NT2/D1 (cell line): ENCODE measurements at regions not wholly inside any gene's neighbourhood (a gene's known extent, or its start where the extent isn't known, plus 50 kb on each side); places are given as distances from the start of the nearest gene placed in this dataset.

Source experiments
- DNase-seq: peaks from one replicate; pipeline ENCODE4 v3.0.0-alpha.2; 2011; ENCODE audit warnings: low read depth, low spot score
- H3K27me3 ChIP-seq: 2 replicates; pipeline ENCODE4 v1.6.0; 2011; ENCODE audit warnings: mild to moderate bottlenecking; ENCODE audit not compliant: insufficient read length, insufficient read depth
- H3K36me3 ChIP-seq: 2 replicates; pipeline ENCODE4 v1.6.1; 2011; ENCODE audit warnings: mild to moderate bottlenecking, low read length, mixed read lengths; ENCODE audit not compliant: insufficient read depth, insufficient read length
- H3K4me1 ChIP-seq: 2 replicates; pipeline ENCODE4 v1.5.1; 2011; ENCODE audit not compliant: insufficient read depth, insufficient read length
- H3K4me3 ChIP-seq: 2 replicates; pipeline ENCODE4 v1.5.1; 2011; ENCODE audit warnings: low read depth; ENCODE audit not compliant: insufficient read length
- H3K9ac ChIP-seq: 2 replicates; pipeline ENCODE4 v1.6.0; 2011; ENCODE audit warnings: low read depth; ENCODE audit not compliant: insufficient read length
- H3K9me3 ChIP-seq: 2 replicates; pipeline ENCODE4 v1.5.1; 2011; ENCODE audit warnings: mild to moderate bottlenecking, low read length; ENCODE audit not compliant: insufficient read depth
- SUZ12 ChIP-seq: IDR thresholded peaks from 2 replicates; pipeline ENCODE4 v1.6.1; 2011; ENCODE audit not compliant: insufficient read length, insufficient read depth; ENCODE audit errors: extremely low read depth
- YY1 ChIP-seq: IDR thresholded peaks from 2 replicates; pipeline ENCODE4 v1.6.1; 2011; ENCODE audit not compliant: insufficient read length, insufficient read depth
- ZNF274 ChIP-seq: IDR thresholded peaks from 2 replicates; pipeline ENCODE4 v1.6.1; 2011; ENCODE audit warnings: mild to moderate bottlenecking, low read depth, low read length

DNA sequence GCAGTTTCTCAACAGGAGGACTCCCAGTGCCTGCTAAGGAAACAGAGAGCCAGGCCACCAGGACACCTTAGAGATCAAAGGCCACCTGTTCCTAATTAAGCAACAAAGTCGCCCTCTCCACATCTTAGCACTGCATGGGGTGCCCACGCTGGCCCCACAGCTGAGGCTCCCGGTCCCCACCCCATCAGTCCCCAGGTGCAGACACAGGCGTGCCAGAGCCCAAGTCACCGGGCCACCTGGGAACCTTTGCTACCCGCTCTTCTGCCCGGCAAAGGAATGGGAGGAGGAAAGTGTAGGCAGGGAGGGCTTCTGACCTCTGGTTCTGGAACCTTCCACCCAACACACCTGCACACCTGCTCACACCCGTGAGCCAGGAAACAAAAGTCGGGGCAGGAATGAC is 85.5 kb upstream of the PRR5 start:
- Histone ChIP-seq H3K27me3 (peaks cover 3% of the 10 kb centered on the region), H3K9me3 (peaks cover 20% of the 10 kb centered on the region), H3K4me1 (peaks cover 6% of the 10 kb centered on the region), H3K4me3 (no peak overlapping the region), H3K36me3 (no peaks in the 10 kb centered on the region), H3K9ac (no peak overlapping the region)
- DNase-seq = no peak
- no peak for TF ChIP-seq SUZ12
- TF ChIP-seq ZNF274 = no peak
- no peak for TF ChIP-seq YY1

- Histone ChIP-seq H3K9me3 (peaks cover 27% of the 10 kb centered on the region), H3K4me1 (peaks cover 6% of the 10 kb centered on the region), H3K4me3 (no peak overlapping the region), H3K36me3 (no peaks in the 10 kb centered on the region), H3K27me3 (peaks cover under 1% of the 10 kb centered on the region), H3K9ac (no peak overlapping the region)
- TF ChIP-seq SUZ12 = no peak
- no peak for TF ChIP-seq YY1
- no peak for TF ChIP-seq ZNF274
- DNase-seq = no peak
These were observed 86.3 kb upstream of the PRR5 start for GRCh38 chr22:44615602-44616180.

- Histone ChIP-seq H3K9ac (no peak overlapping the region), H3K4me3 (no peak overlapping the region), H3K9me3 (peaks cover 29% of the 10 kb centered on the region), H3K36me3 (no peaks in the 10 kb centered on the region), H3K4me1 (peaks cover 5% of the 10 kb centered on the region), H3K27me3 (no peaks in the 10 kb centered on the region)
- no peak for DNase-seq
- no peak for TF ChIP-seq SUZ12
- TF ChIP-seq YY1 = no peak
These were observed 86.9 kb upstream of the PRR5 start for GRCh38 chr22:44615146-44615545.

DNA sequence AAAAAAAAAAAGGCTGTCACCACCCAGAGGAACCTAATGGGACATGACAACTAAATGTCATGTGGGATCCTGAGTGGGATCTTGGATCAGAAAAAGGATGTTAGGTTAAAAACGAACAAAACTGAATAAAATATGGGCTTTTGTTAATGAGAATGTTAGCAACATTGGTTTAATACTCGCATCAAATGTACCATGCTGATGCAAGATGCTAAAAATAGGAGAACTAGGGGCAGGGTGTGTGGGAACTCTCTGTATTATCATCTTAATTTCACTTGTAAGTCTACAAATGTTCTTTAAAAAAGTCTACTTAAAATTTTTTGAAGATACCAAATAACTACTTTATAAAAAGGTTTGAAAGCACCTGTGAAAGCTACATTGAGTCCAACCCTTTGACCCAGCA is 88.8 kb upstream of the PRR5 start:
- H3K27me3 ChIP-seq = no peaks in the 10 kb centered on the region
- TF ChIP-seq SUZ12 (no peak), YY1 (no peak), ZNF274 (no peak)
- no peak overlapping the region for H3K9ac ChIP-seq
- DNase-seq = no peak
- no peak overlapping the region for H3K4me3 ChIP-seq
- peaks cover 35% of the 10 kb centered on the region for H3K9me3 ChIP-seq
- H3K4me1 ChIP-seq = no peaks in the 10 kb centered on the region
- no peaks in the 10 kb centered on the region for H3K36me3 ChIP-seq

DNA sequence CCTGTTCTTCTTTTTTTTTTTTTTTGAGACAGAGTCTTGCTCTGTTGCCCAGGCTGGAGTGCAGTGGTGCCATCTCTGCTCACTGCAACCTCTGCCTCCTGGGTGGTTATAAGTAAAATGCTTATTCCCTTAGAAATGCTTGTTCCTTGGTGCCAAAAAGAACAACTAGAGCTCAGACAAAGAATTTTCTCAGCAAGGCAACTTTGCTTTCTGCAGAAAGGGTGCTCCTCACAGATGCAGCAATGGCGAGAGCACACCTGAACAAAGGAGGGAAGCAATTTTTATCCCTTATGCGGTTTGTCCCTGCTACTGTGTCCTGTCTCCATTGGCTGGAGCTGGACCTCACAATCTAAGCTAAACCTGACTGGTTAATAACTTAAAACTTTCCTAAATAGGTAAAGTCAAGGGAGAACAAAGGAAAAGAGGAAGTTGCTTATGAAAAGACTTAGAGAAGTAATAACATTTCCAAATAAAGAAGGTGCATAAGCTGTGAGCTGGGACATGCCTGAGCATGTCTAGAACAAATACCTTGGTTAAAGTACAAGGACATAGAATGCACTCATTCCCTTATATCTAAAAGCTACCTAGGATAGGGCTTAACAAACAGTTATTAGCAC is 90.0 kb upstream of the PRR5 start:
- TF ChIP-seq YY1 = no peak
- no peak for TF ChIP-seq SUZ12
- TF ChIP-seq ZNF274 = no peak
- H3K4me1 ChIP-seq = no peaks in the 10 kb centered on the region
- no peak overlapping the region for H3K9ac ChIP-seq
- no peaks in the 10 kb centered on the region for H3K27me3 ChIP-seq
- H3K9me3 ChIP-seq = peaks cover 35% of the 10 kb centered on the region
- H3K36me3 ChIP-seq = no peaks in the 10 kb centered on the region
- no peak overlapping the region for H3K4me3 ChIP-seq
- no peak for DNase-seq

- Histone ChIP-seq H3K9me3 (peaks cover 35% of the 10 kb centered on the region), H3K27me3 (no peaks in the 10 kb centered on the region), H3K9ac (no peak overlapping the region), H3K4me3 (no peak overlapping the region), H3K4me1 (peaks cover 2% of the 10 kb centered on the region), H3K36me3 (no peaks in the 10 kb centered on the region)
- TF ChIP-seq YY1 = no peak
- TF ChIP-seq ZNF274 = no peak
- no peak for TF ChIP-seq SUZ12
- no peak for DNase-seq
These were observed 91.9 kb upstream of the PRR5 start for GRCh38 chr22:44610071-44610470.

DNA sequence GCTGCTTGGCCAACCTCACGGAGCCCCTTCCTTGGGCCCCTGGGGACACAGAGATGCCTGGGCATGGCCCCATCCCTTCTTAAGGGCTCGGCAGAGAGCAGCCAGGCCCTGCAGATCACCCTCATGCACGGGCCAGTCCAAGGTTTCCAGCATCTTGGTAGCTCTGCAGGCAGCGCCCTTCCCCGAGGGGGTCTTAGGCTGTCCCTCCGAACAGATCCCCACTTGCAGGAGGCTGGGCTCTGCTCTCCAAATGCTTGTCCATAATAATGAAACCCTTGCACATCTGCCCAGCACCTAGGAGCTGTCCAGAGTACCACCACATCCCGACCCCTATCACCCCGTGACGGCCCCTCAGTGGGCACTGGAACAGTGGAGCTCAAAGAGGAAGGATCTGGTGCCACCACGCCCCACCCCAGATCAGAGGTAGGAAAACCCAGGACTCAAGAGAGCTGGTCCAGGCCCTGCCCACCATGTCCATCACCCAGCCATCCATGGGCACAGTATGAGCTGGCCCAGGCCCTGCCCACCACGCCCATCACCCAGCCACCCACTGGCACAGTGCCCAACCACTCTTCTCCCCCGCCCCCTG is 92.5 kb upstream of the PRR5 start:
- no peaks in the 10 kb centered on the region for H3K36me3 ChIP-seq
- no peaks in the 10 kb centered on the region for H3K27me3 ChIP-seq
- no peak for DNase-seq
- no peak overlapping the region for H3K4me3 ChIP-seq
- TF ChIP-seq YY1 = no peak
- no peak for TF ChIP-seq SUZ12
- no peak for TF ChIP-seq ZNF274
- peaks cover 35% of the 10 kb centered on the region for H3K9me3 ChIP-seq
- H3K4me1 ChIP-seq = peaks cover 2% of the 10 kb centered on the region
- no peak overlapping the region for H3K9ac ChIP-seq
